ENCODE measurements at regions not wholly inside any gene's neighbourhood (a gene's known extent, or its start where the extent isn't known, plus 50 kb on each side); places are given as distances from the start of the nearest gene placed in this dataset.

DNA sequence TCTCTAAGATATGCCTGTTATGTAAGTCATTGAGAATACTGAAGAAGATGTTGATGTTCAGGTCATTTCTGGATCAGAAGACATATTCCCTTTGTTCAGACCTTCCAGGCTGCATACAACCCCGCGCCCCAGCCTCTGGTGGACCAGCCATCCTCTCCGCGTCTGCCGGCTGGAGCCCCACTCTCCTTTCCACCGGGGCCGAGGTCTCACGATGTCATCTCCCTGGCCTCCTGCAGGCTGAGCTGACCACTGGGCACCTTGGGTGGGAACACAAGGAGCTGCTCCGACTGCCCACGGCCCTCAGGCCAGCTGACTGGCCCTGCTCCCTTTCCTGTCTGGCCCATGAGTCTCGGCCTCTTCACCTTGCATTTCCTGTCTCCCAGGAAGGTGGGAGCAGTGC, 124.6 kb downstream of the SHANK2 start:
- POLR2A ChIA-PET (ENCODE audit: partially characterized antibody), result no interaction called here
- H3K23ac ChIP-seq (ENCODE audit: insufficient read length), result no peak overlapping the region
- H3K4me1 ChIP-seq (replicated peaks in 1 of 4; ENCODE audit: control insufficient read depth in 3 of 4, insufficient read depth in 4 of 4, low read length in 3 of 4), result peaks cover 0 to 3% (median under 1%) of the 10 kb centered on the region in 4 experiments; a peak in 2 of 7 replicates
- peaks cover 2% of the 10 kb centered on the region; the same call in 1 of the 2 replicates for H3K79me1 ChIP-seq (ENCODE audit: low read depth, low read length)
- no peak overlapping the region for H4K8ac ChIP-seq (ENCODE audit: extremely low read depth, insufficient read depth, low read length)
- no peak overlapping the region for H2BK12ac ChIP-seq (ENCODE audit: low read depth, low read length)
- H3K18ac ChIP-seq (ENCODE audit: extremely low read depth, low read length), result no peak overlapping the region
- H3K9ac ChIP-seq (replicated peaks in 1 of 4; ENCODE audit: extremely low read depth in 1 of 4, low read depth in 3 of 4, low read length in 3 of 4), result no peak overlapping the region
- no peak overlapping the region for H2AK5ac ChIP-seq (ENCODE audit: low read depth, low read length)
- no peaks in the 10 kb centered on the region for H3K27me3 ChIP-seq (replicated peaks in 1 of 4; ENCODE audit: control insufficient read depth in 3 of 4, extremely low read depth in 1 of 4, insufficient read depth in 3 of 4, low read length in 3 of 4)
- H2AFZ ChIP-seq (ENCODE audit: low read length), result no peak overlapping the region
- H4K5ac ChIP-seq (ENCODE audit: insufficient read length, low read depth, low read length), result no peak overlapping the region
- no peak overlapping the region for H2BK15ac ChIP-seq (ENCODE audit: low read length)
- no peak overlapping the region for H3K56ac ChIP-seq (replicated peaks; ENCODE audit: insufficient read length, low read depth, low read length)
- H3K4me3 ChIP-seq (ENCODE audit: extremely low read depth in 1 of 4, insufficient read depth in 2 of 4, low read depth in 3 of 4, low read length in 4 of 4), result no peak overlapping the region
- CTCF ChIA-PET (ENCODE audit: partially characterized antibody), result interaction anchor here (1.3 to 1.4 kb wide), 2 partner anchors 41 to 292 kb away, joined by 3 to 5 read pairs; no protein-coding TSS in a partner anchor
- no peaks in the 10 kb centered on the region for H3K9me3 ChIP-seq (ENCODE audit: insufficient read depth in 2 of 2, low read depth in 1 of 2, low read length in 1 of 2)
- H3K23me2 ChIP-seq (ENCODE audit: low read depth, low read length), result peaks cover 6% of the 10 kb centered on the region; the same call in 1 of the 2 replicates
- 90% methylated on average over 5 of the region's 11 CpGs; no CpG with 5 or more reads in 1 of the 2 experiments for WGBS, 2 experiments (ENCODE audit: extremely low coverage in 1 of 2, insufficient coverage in 1 of 2, insufficient read length in 1 of 2, insufficient replicate concordance in 2 of 2, low coverage in 1 of 2, low lambda C conversion rate in 2 of 2, missing lambda C conversion rate in 1 of 2)
- H3K36me3 ChIP-seq (ENCODE audit: control insufficient read depth in 2 of 4, insufficient read depth in 4 of 4, low read length in 3 of 4), result peaks cover 0 to 11% (median 0%) of the 10 kb centered on the region in 4 experiments; a peak in 2 of 8 replicates
- H3K4ac ChIP-seq (replicated peaks; ENCODE audit: insufficient read length, low read depth, low read length), result no peak overlapping the region
- DNase-seq (ENCODE audit: low read depth in 1 of 2, low spot score in 2 of 2) (no peak), FAIRE-seq (no peak)
- no peak overlapping the region for H2BK20ac ChIP-seq (ENCODE audit: low read length)
- no peak overlapping the region for H3K14ac ChIP-seq (ENCODE audit: insufficient read length)
- H4K91ac ChIP-seq (replicated peaks; ENCODE audit: insufficient read length, low read length), result no peak overlapping the region
- H3K27ac ChIP-seq (ENCODE audit: low read depth, low read length), result no peak overlapping the region
- H2BK5ac ChIP-seq (ENCODE audit: low read depth, low read length), result no peak overlapping the region
- H3K79me2 ChIP-seq (ENCODE audit: control insufficient read depth in 1 of 2, insufficient read depth in 2 of 2, low read length in 2 of 2), result peaks cover 0 to under 1% of the 10 kb centered on the region in 2 experiments; a peak in 1 of 4 replicates
- peaks cover 0 to 5% of the 10 kb centered on the region in 2 experiments for H4K20me1 ChIP-seq (replicated peaks in 1 of 2; ENCODE audit: control insufficient read depth in 1 of 2, insufficient read depth in 2 of 2, low read length in 2 of 2)
- H2BK120ac ChIP-seq (replicated peaks; ENCODE audit: low read depth, low read length), result no peak overlapping the region
- no peak overlapping the region for H3K4me2 ChIP-seq (ENCODE audit: insufficient read depth in 1 of 2, low read depth in 2 of 2, low read length in 2 of 2)
- no peak for TF ChIP-seq CHD1 (IDR thresholded peaks at IDR 0.05; ENCODE audit: low read depth, low read length)
- TF ChIP-seq SRF (IDR thresholded peaks at IDR 0.05; ENCODE audit: low read depth, low read length), result no peak
- no peak for TF ChIP-seq PHF8 (conservative IDR thresholded peaks at IDR 0.05; ENCODE audit: low read depth, low read length)

Measured in H1 (cell line).